IPS-20b (cell line): ENCODE measurements at regions not wholly inside any gene's neighbourhood (a gene's known extent, or its start where the extent isn't known, plus 50 kb on each side); places are given as distances from the start of the nearest gene placed in this dataset.

Experiments
- H3K27ac ChIP-seq: one replicate; pipeline ENCODE4 v1.5.1; 2013; ENCODE audit warnings: low read length
- H3K27me3 ChIP-seq: 2 replicates; pipeline ENCODE4 v1.6.1; 2013; ENCODE audit warnings: mild to moderate bottlenecking, low read length, inconsistent platforms; ENCODE audit not compliant: insufficient read depth
- H3K36me3 ChIP-seq: 2 replicates; pipeline ENCODE4 v1.6.1; 2013; ENCODE audit warnings: low read depth, mild to moderate bottlenecking, inconsistent platforms, low read length, moderate library complexity; ENCODE audit not compliant: insufficient read depth
- H3K4me1 ChIP-seq: 2 replicates; pipeline ENCODE4 v1.6.1; 2013; ENCODE audit warnings: mild to moderate bottlenecking, control low read depth, inconsistent platforms, low read length, moderate library complexity; ENCODE audit not compliant: insufficient read depth
- H3K4me3 ChIP-seq: 2 replicates; pipeline ENCODE4 v1.5.1; 2013; ENCODE audit warnings: mild to moderate bottlenecking, low read length, inconsistent platforms
- H3K9ac ChIP-seq: 2 replicates; pipeline ENCODE4 v1.6.1; 2013; ENCODE audit warnings: low read depth, mild to moderate bottlenecking, inconsistent platforms, low read length, moderate library complexity
- H3K9me3 ChIP-seq: 2 replicates; pipeline ENCODE4 v1.6.1; 2013; ENCODE audit warnings: mild to moderate bottlenecking, low read depth, low read length, inconsistent platforms; ENCODE audit not compliant: insufficient read depth

DNA sequence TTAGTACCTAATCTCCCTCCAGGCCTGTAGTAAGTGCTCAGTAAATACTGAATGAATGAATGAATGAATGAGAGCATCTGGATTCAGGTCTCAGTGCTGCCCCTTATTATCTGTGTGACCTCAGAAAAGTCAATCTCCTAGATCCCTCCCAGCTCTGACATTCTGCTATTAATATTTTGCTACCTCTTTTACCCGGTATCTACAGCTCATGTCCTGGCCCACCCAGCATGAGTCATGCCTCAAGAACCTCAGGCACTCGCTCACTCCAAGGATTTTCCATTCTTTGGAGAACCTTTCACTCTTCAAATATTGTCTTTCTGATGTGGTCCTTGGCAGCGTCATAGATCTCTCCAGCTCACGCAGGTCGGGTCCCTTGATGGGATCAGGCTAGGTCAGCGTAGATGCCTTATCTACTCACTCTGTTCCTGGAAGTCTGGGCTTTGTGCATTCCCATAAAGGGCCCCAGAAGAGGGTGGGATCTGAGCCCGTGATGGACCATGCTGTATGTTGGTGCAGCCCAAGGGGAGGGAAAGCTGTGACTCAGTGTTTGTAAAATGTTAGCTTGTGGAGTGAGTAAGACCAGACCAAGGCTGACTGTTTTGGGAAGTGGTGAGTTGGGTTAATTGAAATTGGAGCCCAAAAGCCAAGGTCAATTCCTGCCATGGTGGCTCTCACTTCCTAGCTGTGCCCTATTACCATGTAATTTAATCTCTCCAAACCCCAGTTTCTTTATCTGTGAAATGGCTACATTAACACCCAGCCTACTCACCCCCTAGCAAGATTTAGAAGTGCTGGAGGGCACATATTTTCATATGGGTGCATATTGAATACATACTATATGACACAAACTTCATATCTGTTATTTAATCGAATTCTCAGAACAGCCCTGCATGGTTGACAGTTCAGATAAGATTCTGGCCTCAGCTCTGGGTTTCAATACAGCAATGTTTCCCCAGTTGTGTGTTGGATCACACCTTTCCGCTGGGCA, 214.1 kb upstream of the USP24 start:
- Histone ChIP-seq H3K27ac (no peak overlapping the region), H3K9ac (no peak overlapping the region), H3K4me1 (no peaks in the 10 kb centered on the region; the same call in 1 of the 2 replicates)

DNA sequence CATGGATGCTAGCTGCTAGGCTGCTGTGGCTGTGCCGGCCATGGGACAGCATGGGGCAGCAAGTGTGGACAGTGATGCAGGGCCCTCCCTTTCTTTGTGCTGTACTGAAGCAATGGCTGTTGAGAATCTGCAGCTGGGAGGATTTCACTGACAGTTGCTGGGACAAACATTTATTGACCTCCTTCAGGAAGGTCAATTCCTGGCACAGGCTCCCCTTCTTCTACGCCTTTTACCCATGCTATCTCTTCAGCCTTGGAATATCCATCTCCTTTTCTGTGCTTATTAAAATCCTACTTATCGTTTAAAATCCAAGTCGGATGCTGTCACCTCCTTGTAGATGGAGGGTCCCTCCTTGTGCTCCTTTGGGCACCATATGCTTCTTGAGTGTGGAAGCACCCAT, 213.1 kb upstream of the USP24 start:
- Histone ChIP-seq H3K4me3 (no peak overlapping the region), H3K27ac (no peak overlapping the region), H3K9ac (no peak overlapping the region)

More for the DNA sequence above, 214.1 kb upstream of the USP24 start:
- Histone ChIP-seq H3K27me3 (no peaks in the 10 kb centered on the region), H3K36me3 (no peaks in the 10 kb centered on the region), H3K9me3 (no peaks in the 10 kb centered on the region), H3K4me3 (no peak overlapping the region)

DNA sequence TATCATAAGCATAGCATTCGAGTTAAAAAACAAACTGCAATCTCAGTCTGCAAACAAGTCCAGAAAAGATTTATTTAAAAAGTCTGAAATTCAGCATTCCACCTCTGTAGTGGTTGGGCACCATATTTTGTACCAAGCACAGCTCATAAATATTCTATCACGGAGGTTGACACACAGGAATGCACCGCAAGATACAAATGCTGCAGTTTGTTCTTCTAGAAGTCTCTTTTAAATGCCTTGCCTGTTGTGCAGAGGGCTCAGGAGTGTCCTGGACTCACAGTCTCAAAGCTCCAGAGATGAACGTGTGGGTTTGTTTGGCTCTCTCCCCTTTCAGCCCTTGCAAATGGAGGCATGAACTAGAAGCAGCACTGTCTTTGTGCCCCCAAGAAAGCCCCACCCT, 212.4 kb upstream of the USP24 start:
- no peaks in the 10 kb centered on the region; the same call in 1 of the 2 replicates for H3K4me1 ChIP-seq
- no peaks in the 10 kb centered on the region for H3K9me3 ChIP-seq
- no peak overlapping the region for H3K9ac ChIP-seq
- no peak overlapping the region for H3K4me3 ChIP-seq
- H3K27ac ChIP-seq: no peak overlapping the region
- no peaks in the 10 kb centered on the region for H3K27me3 ChIP-seq
- no peaks in the 10 kb centered on the region for H3K36me3 ChIP-seq

More for the DNA sequence above, 213.1 kb upstream of the USP24 start:
- Histone ChIP-seq H3K4me1 (no peaks in the 10 kb centered on the region; the same call in 1 of the 2 replicates), H3K9me3 (no peaks in the 10 kb centered on the region), H3K36me3 (no peaks in the 10 kb centered on the region), H3K27me3 (no peaks in the 10 kb centered on the region)

DNA sequence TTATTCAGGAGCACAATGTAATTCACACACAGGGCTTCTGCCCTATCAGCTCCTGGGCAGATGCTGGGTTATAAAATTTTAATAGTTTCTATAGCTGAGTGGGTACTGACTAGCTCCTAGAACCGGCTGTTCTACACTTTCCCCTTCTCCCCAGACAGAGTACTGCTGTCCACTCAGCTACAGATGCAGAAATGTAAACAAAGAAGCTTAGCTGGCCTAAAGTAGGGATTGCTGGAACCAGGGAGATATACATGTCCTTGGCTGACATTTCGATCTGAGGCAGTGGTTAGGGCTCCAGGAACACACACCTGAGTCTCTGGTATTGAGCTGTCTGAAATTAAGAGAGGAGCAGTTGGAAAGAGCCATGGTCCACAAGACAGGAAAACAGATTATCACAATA, 211.5 kb upstream of the USP24 start:
- Histone ChIP-seq H3K4me1 (no peaks in the 10 kb centered on the region; the same call in 1 of the 2 replicates), H3K27me3 (no peaks in the 10 kb centered on the region), H3K4me3 (no peak overlapping the region), H3K27ac (no peak overlapping the region), H3K9ac (no peak overlapping the region), H3K36me3 (no peaks in the 10 kb centered on the region), H3K9me3 (no peaks in the 10 kb centered on the region)

DNA sequence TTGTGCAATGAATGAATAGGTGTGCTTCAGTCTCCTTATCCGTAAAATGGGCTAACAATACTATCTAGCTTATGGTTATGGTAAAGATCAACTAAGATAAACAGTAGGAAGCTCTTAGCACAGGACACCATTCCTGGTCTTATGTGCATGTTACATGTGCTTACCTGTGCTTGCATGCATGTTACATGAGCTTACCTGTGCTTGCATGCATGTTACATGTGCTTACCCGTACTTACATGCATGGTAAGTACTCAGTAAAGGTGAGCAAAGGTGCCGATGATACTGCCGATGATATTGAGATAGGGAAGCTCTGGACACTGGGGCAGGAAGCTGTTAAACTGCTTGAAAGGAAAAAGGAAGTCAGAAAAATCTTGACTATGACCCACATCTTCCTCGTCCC, 211.0 kb upstream of the USP24 start:
- Histone ChIP-seq H3K9me3 (no peaks in the 10 kb centered on the region), H3K36me3 (no peaks in the 10 kb centered on the region), H3K27ac (no peak overlapping the region), H3K27me3 (no peaks in the 10 kb centered on the region), H3K4me3 (no peak overlapping the region), H3K9ac (no peak overlapping the region), H3K4me1 (no peaks in the 10 kb centered on the region; the same call in 1 of the 2 replicates)

DNA sequence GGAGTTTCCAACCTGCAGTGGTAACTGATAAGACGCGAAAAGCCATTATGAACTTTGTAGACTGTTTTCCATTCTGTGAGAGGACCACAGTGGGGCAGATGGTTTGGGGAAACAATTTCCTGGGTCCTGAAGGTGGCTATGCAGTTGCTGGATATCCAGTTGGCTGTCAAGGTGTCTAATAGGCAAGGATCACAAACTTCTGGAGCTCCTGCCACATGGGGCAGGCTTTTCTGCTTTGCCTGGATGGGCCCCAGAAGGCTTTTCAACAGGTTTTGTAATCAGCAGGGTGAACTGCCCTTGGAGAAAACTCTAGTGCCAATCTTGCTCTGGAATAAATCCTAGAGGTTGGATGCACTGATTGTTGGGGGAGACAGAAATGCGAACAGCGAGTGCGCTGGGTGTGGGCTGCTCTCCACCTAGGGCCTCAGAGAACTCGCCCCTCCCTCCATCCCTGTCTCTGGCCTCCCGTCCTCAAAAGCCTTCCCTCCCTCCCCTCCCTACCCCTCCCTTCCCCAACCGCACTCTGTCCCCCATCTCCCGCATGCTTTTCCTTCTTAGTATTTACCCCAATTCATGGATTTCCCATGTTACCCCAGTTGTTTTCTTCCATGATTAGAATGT, 210.3 kb upstream of the USP24 start:
- H3K4me3 ChIP-seq: no peak overlapping the region
- H3K9ac ChIP-seq: no peak overlapping the region
- H3K9me3 ChIP-seq: no peaks in the 10 kb centered on the region
- no peaks in the 10 kb centered on the region for H3K27me3 ChIP-seq
- H3K27ac ChIP-seq: no peak overlapping the region
- H3K36me3 ChIP-seq: no peaks in the 10 kb centered on the region
- no peaks in the 10 kb centered on the region; the same call in 1 of the 2 replicates for H3K4me1 ChIP-seq

DNA sequence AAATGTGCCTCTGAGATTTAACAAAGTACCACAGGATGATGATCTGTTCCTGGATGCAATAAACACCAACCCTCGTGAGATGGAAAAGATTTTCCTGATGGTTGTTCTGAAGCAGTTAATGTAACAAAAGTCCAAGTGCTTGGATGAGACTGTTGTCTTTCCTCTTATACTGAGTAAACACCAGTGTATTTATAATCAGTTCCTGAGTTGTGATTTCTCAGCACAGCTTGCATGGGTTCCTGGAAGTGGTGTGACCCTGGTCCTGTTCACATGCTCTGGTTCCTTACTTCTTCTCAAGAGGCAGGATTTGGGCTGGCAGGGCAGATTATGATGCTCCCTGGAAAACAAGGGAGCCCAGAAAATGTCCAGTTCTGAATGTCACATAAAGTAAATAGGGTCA, 208.2 kb upstream of the USP24 start:
- no peaks in the 10 kb centered on the region for H3K9me3 ChIP-seq
- no peaks in the 10 kb centered on the region for H3K4me1 ChIP-seq
- no peak overlapping the region for H3K4me3 ChIP-seq
- H3K9ac ChIP-seq: no peak overlapping the region
- no peaks in the 10 kb centered on the region for H3K27me3 ChIP-seq
- H3K27ac ChIP-seq: no peak overlapping the region
- H3K36me3 ChIP-seq: no peaks in the 10 kb centered on the region

DNA sequence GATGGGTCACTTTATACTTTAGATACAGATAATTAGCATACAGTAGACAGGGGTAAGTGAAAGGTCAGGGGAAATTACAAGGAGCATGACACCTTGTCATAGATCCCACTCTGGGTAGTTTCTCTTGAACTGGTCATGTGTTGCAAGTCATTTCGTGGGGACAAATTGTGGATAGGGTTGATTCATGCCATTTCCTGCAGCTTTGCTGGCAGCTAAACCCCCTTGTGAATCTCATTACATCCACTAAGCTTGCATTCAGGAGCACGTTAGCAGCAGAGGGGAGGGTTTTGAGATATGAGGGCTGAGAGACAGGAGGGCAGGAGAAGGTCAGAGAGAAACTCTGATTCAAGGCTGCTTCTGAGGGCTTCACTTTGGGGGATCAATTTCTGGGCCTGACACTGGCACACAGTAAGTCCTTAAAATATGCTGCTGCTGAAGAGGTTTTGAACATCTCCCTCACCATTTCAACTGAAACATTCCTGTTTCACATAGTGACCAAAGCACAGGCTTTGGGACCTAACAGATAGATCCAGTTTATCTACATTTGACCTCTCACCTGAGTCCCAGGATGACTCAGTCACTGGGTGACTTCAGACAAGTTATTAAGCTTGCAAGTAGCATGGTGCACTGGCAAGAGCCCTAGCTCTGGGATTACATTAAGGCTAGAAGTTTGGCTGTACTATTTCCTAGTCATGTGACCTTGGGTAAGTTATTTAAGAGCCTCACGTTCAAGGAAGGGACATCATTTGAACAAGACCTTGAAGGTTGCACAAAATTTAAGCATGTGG, 206.0 kb upstream of the USP24 start:
- H3K9me3 ChIP-seq: no peaks in the 10 kb centered on the region
- H3K36me3 ChIP-seq: no peaks in the 10 kb centered on the region
- H3K4me1 ChIP-seq: no peaks in the 10 kb centered on the region
- no peaks in the 10 kb centered on the region for H3K27me3 ChIP-seq
- no peak overlapping the region for H3K9ac ChIP-seq
- H3K27ac ChIP-seq: no peak overlapping the region
- H3K4me3 ChIP-seq: no peak overlapping the region

DNA sequence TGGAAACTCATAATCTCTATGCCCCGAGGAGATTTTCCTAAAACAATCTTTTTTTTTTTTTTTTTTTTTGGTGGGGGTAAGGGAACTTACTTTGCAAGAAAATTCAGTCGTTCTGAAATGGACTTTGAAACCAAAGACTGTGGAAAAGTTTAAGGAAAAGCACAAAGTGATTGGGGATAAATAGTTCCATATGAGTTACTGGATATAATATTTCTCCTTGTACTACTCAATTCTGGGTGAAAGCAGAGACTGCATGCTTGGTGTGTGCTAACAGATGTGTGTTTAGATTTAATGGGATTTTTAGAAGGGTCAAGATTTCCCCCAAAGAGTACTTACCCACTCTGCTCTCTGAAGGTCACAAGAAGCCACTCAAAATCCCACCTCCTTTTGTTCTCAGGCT, 204.9 kb upstream of the USP24 start:
- Histone ChIP-seq H3K36me3 (no peaks in the 10 kb centered on the region), H3K9me3 (no peaks in the 10 kb centered on the region), H3K27ac (no peak overlapping the region), H3K4me3 (no peak overlapping the region), H3K27me3 (no peaks in the 10 kb centered on the region), H3K4me1 (no peaks in the 10 kb centered on the region), H3K9ac (no peak overlapping the region)

DNA sequence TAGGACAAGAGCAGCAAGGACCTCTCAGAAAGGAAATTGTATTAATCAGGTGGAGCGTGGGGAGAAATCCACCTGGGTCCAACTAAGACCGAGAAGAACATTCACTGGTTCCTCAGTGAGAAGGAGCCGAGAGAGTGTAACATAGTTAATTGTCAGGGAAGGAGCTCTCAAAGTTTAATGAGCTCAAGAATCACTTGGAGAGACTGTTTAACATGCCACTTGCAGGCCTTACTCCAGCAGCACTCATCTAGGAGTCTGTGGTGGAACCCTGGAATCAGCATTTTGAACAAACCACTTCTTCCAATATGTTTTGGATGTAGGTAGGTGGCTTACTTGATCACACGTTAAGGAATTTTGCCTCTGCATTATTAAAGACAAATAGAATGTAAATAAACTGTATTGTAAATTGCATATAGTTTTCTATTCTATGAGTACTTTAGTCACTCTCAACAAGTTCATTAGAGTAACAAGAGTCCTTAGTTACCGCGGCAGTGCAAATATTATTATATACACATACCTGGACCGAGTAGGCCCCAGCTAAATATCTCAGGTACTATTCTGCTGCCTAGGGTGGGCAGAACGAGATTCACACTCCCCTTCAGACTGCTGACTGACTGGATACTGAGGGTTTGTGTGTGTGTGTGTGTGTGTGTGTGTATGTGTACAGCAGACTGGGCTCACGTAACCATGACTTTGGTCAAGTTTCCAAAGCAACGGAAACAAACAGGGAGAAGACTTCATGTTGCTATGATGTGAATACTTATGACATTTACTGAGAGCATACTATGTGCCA, 203.2 kb upstream of the USP24 start:
- Histone ChIP-seq H3K4me3 (no peak overlapping the region), H3K36me3 (no peaks in the 10 kb centered on the region), H3K4me1 (no peaks in the 10 kb centered on the region), H3K9ac (no peak overlapping the region), H3K27me3 (no peaks in the 10 kb centered on the region), H3K9me3 (no peaks in the 10 kb centered on the region), H3K27ac (no peak overlapping the region)
